Heart right ventricle (tissue), 16 donors: ENCODE measurements at regions not wholly inside any gene's neighbourhood (a gene's known extent, or its start where the extent isn't known, plus 50 kb on each side); places are given as distances from the start of the nearest gene placed in this dataset.

Source experiments
- ATAC-seq, 8 donors: fragments of 200-7000 bp; cut with Tn5 transposase; one replicate each; pipeline ENCODE4 v1.9.1; 2020; ENCODE audit warnings: mild to moderate bottlenecking in 8 of 8, moderate library complexity in 8 of 8, moderate number of reproducible peaks in 1 of 8
- DNase-seq, 2 donors: peaks; one replicate each; pipeline ENCODE4 v3.0.0-alpha.2; 2020
- H3K27ac ChIP-seq, 10 donors: fragments of 200-600 bp; sonication (generic) in 2 of 10; one replicate each; pipeline versions ENCODE4 v1.5.0 to v1.8.0; 2020 to 2022; ENCODE audit warnings: mild to moderate bottlenecking in 3 of 10
- H3K27me3 ChIP-seq, 7 donors: fragments of 200-600 bp; one replicate each; pipeline ENCODE4 v1.8.0; 2021 to 2022; ENCODE audit warnings: mild to moderate bottlenecking in 2 of 7
- H3K36me3 ChIP-seq, 9 donors: fragments of 200-600 bp; sonication (generic) in 1 of 9; one replicate each; pipeline versions ENCODE4 v1.5.0 to v1.8.0; 2020 to 2022; ENCODE audit warnings: mild to moderate bottlenecking in 2 of 9
- H3K4me1 ChIP-seq, 9 donors: fragments of 200-600 bp; sonication (generic) in 1 of 9; one replicate each; pipeline versions ENCODE4 v1.5.0 to v1.8.0; 2020 to 2022; ENCODE audit warnings: mild to moderate bottlenecking in 4 of 9
- H3K4me3 ChIP-seq, 10 donors: fragments of 200-600 bp; sonication (generic) in 2 of 10; one replicate each; pipeline versions ENCODE4 v1.5.0 to v1.8.0; 2020 to 2022; ENCODE audit warnings: mild to moderate bottlenecking in 7 of 10, moderate library complexity in 2 of 10
- H3K9me3 ChIP-seq, 11 donors: fragments of 200-600 bp in 10 of 11; sonication (generic) in 2 of 11; one replicate each; pipeline versions ENCODE4 v1.5.0 to v1.8.0; 2013 to 2022; ENCODE audit warnings: mild to moderate bottlenecking in 2 of 11, control low read depth in 1 of 11, moderate library complexity in 1 of 11
- WGBS, 2 donors: extraction: QIAGEN DNeasy Blood & Tissue Kit; methylation state at CpG; one replicate each; pipeline ENCODE4 v1.1.7; 2013; ENCODE audit warnings: inconsistent platforms in 1 of 2; 5-methylcytosine and 5-hydroxymethylcytosine counted together
- intact Hi-C, 10 donors: fragments of 100-400 bp; cut with DNase I; formaldehyde crosslinking; loops; one replicate each; pipeline versions ENCODE4 v1.11.1 to v1.14.2; 2022
- TF ChIP-seq, protein P1 (sequence below), 9 donors: fragments of 200-600 bp; sonication (generic) in 2 of 9; IDR thresholded peaks; one replicate each; pipeline versions ENCODE4 v1.5.0 to v1.8.0; 2021 to 2022; ENCODE audit warnings: antibody characterized with exemption in 9 of 9, mild to moderate bottlenecking in 5 of 9, moderate library complexity in 1 of 9
- donor health status: Arrhythmogenic right ventricular cardiomyopathy.
- donor health status: ischemic (EF 13 %, LVEDD 7.1; RV severe dilation, severe dysfunction).
- donor health status: healthy with polysubstance abuse.
- donor health status: DM: no; HTN: yes; CAD: no.
- donor health status: DM: no; HTN: no; CAD: no.
- donor health status: ischemic (EF 25% LVEDD 6.9; RV normal size, moderate dysfunction).
- donor health status: ischemic (EF 25% LVEDD 5.7; RV mildly dilated, moderate dysfunction).
- donor health status: healthy.
- donor health status: DM: yes; HTN: yes; CAD: no.
- donor health status: Ischemic cardiomyopathy.
- donor health status: ischemic (EF 35%, LVEDD 5.7; RV mildly dilated, moderate dysfunction).
- donor health status: nonischemic (EF 11% LVEDD 7.7; RV severe dilation, severe dysfunction).
- donor health status: DM: yes; HTN: yes; CAD: no.
- donor health status: PGD.
- donor health status: ischemic (EF 29% LVEDD 5.4; RV normal size, mild dysfunction).
- donor health status: nonischemic (EF 23%, LVEDD 6.1; RV moderate dilation, normal function).

DNA sequence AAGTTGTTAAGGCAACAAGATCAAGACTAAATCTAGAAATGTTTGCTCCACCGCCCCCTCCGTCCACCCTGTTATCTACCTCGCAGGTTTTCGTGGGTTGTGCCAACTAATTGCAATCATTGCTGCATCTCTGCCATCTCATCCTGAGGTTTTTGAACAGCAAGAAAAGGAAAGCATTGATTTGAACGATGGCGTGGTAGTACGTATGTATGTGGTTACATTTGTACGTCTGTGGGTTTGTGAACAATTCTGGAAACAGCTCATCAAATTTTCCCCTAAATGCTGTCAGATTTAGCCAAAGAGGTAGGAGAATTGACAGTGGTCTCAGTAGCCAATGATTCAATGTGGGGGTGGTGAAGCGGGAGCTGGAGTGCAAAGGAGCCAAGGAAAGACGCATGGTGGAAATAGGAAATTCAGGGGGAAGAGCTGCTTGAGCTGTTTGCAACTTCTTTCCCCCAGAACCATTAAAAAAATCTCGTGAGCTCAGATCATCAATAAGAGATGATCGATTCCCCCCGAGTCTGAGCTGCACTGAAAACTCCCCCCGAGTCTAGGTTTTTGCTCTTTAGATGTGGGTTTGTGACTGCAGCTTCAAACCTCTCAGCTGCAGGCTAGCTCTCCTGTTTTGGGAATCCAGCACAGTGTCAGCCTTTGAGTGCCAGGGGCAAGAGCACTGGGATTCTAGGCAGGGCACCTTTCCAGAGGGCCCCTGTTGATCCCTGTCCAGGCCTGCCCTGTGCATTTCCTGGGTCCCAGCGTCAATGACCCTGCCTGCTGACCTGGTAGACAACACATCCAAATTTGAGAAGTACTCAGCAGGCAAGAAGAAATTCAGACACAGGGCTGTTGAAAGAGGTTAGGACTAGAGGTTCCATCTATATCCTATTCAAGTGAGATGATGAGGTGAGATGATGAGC is 72.6 kb upstream of the LY86 start:
- TF ChIP-seq, protein P1, sequence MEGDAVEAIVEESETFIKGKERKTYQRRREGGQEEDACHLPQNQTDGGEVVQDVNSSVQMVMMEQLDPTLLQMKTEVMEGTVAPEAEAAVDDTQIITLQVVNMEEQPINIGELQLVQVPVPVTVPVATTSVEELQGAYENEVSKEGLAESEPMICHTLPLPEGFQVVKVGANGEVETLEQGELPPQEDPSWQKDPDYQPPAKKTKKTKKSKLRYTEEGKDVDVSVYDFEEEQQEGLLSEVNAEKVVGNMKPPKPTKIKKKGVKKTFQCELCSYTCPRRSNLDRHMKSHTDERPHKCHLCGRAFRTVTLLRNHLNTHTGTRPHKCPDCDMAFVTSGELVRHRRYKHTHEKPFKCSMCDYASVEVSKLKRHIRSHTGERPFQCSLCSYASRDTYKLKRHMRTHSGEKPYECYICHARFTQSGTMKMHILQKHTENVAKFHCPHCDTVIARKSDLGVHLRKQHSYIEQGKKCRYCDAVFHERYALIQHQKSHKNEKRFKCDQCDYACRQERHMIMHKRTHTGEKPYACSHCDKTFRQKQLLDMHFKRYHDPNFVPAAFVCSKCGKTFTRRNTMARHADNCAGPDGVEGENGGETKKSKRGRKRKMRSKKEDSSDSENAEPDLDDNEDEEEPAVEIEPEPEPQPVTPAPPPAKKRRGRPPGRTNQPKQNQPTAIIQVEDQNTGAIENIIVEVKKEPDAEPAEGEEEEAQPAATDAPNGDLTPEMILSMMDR (IDR thresholded peaks at IDR 0.05): no peak

GRCh38 chr6:6516666-6517458 is 71.7 kb upstream of the LY86 start:
- intact Hi-C loops: no loop called here
- Histone ChIP-seq H3K27me3 (peaks cover 0 to 26% (median 8%) of the 10 kb centered on the region in 7 donors), H3K27ac (peak overlapping the region in 1 of 10 donors; percentile 20), H3K4me3 (no peak overlapping the region), H3K4me1 (peaks cover 0 to 16% (median 0%) of the 10 kb centered on the region in 9 donors), H3K36me3 (no peaks in the 10 kb centered on the region), H3K9me3 (no peaks in the 10 kb centered on the region)
- 55 to 62% methylated on average over 11 of the region's 11 CpGs for WGBS, 2 donors
- DNase-seq (peak in 1 of 2 donors; percentile 11), ATAC-seq (peak in 5 of 8 donors; percentile 28 to 73 (median 62))
- TF ChIP-seq, protein P1 (IDR thresholded peaks at IDR 0.05): no peak

More for the DNA sequence above, 72.6 kb upstream of the LY86 start:
- DNase-seq: no peak
- 82 to 85% methylated on average over 15 of the region's 15 CpGs for WGBS, 2 donors
- intact Hi-C loops: no loop called here
- Histone ChIP-seq H3K4me1 (peaks cover 0 to 16% (median 0%) of the 10 kb centered on the region in 9 donors), H3K36me3 (no peaks in the 10 kb centered on the region), H3K27ac (no peak overlapping the region), H3K9me3 (no peaks in the 10 kb centered on the region), H3K27me3 (peaks cover 0 to 26% (median 8%) of the 10 kb centered on the region in 7 donors), H3K4me3 (no peak overlapping the region)
- no peak for ATAC-seq

DNA sequence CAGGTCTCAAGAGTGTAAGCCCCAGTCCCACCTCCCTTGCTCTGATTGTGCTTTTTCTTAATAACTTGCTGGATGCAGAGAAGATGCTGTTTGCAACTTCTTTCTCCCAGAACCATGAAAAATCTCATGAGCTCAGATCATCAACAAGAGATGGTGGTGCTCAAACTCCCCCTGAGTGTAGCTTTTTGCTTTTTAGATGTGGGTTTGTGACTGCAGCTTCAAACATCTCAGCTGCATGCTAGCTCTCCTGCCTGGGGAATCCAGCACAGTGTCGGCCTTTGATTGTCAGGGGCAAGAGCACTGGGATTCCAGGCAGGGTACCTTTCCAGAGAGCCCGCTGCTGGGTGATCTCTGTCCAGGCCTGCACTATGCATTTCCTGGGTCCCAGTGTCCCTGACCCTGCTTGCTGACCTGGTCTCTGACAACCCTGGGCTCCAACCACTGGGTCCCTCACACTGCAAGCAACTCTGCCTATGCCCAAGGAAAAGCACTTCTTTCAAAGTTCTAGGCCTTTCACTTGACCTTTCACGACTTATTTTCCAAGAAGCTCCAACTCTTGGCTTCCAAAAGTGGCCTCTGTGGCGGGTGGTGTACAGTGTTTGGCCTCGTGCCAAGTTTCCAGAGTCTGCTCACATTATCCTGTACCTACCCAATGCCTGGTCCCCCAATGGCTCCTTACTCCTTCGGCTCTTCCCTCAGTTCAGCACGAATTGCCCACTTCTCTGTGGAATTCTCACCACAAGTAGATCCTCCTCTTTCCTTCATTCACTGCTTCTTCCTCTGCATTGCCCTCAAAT is 69.7 kb upstream of the LY86 start:
- TF ChIP-seq, protein P1 (IDR thresholded peaks at IDR 0.05): no peak
- intact Hi-C loops: no loop called here
- H3K27me3 ChIP-seq: peaks cover 0 to 27% (median 9%) of the 10 kb centered on the region in 7 donors
- DNase-seq (no peak), ATAC-seq (no peak)
- no peaks in the 10 kb centered on the region for H3K9me3 ChIP-seq
- WGBS, 2 donors: 53 to 68% methylated on average over 7 of the region's 7 CpGs
- H3K36me3 ChIP-seq: no peaks in the 10 kb centered on the region
- no peak overlapping the region for H3K27ac ChIP-seq
- H3K4me3 ChIP-seq: no peak overlapping the region
- H3K4me1 ChIP-seq: peaks cover 0 to 19% (median 0%) of the 10 kb centered on the region in 9 donors
